Liver (tissue), 8 donors: ENCODE measurements at regions not wholly inside any gene's neighbourhood (a gene's known extent, or its start where the extent isn't known, plus 50 kb on each side); places are given as distances from the start of the nearest gene placed in this dataset.

Experiments
- DNase-seq: peaks from one replicate; pipeline ENCODE4 v3.0.0-alpha.2; 2017; ENCODE audit warnings: low spot score
- H3K27ac ChIP-seq, 2 donors: one replicate each; pipeline ENCODE4 v1.7.0; 2013; ENCODE audit warnings: inconsistent platforms in 2 of 2, low read length in 2 of 2, control low read depth in 1 of 2, low read depth in 1 of 2, mild to moderate bottlenecking in 1 of 2
- H3K27me3 ChIP-seq, 4 donors: one replicate each; pipeline versions ENCODE4 v1.6.1 to v1.7.0; 2013; ENCODE audit warnings: low read length in 3 of 4, inconsistent platforms in 1 of 4, mild to moderate bottlenecking in 1 of 4, moderate library complexity in 1 of 4; ENCODE audit not compliant: control insufficient read depth in 4 of 4, insufficient read depth in 4 of 4
- H3K36me3 ChIP-seq, 4 donors: one replicate each; pipeline versions ENCODE4 v1.6.1 to v1.7.0; 2013; ENCODE audit warnings: low read length in 3 of 4, mild to moderate bottlenecking in 3 of 4, low read depth in 1 of 4, moderate library complexity in 1 of 4; ENCODE audit not compliant: control insufficient read depth in 4 of 4, insufficient read depth in 3 of 4
- H3K4me1 ChIP-seq, 4 donors: one replicate each; pipeline versions ENCODE4 v1.6.1 to v1.7.0; 2013; ENCODE audit warnings: low read length in 3 of 4, mild to moderate bottlenecking in 3 of 4, moderate library complexity in 1 of 4; ENCODE audit not compliant: control insufficient read depth in 4 of 4, insufficient read depth in 4 of 4
- H3K4me3 ChIP-seq, 3 donors: one replicate each; pipeline versions ENCODE4 v1.6.1 to v1.7.0; 2013; ENCODE audit warnings: low read length in 3 of 3, control low read depth in 1 of 3, low read depth in 1 of 3, mild to moderate bottlenecking in 1 of 3
- H3K9ac ChIP-seq, 2 donors: one replicate each; pipeline ENCODE4 v1.7.0; 2013; ENCODE audit warnings: low read length in 2 of 2, mild to moderate bottlenecking in 2 of 2, moderate library complexity in 2 of 2, control low read depth in 1 of 2, low read depth in 1 of 2
- H3K9me3 ChIP-seq, 4 donors: one replicate each; pipeline versions ENCODE4 v1.6.1 to v1.7.0; 2013; ENCODE audit warnings: low read length in 3 of 4; ENCODE audit not compliant: control insufficient read depth in 4 of 4
- ATF3 ChIP-seq: IDR thresholded peaks from 2 replicates; pipeline ENCODE4 v1.6.1; 2016; ENCODE audit warnings: antibody characterized with exemption
- EGR1 ChIP-seq, 2 donors: IDR thresholded peaks; 2 replicates each; pipeline ENCODE4 v1.6.1; 2016 to 2018; ENCODE audit warnings: antibody characterized with exemption in 2 of 2, low read depth in 2 of 2
- FOXA1 ChIP-seq: IDR thresholded peaks from 2 replicates; pipeline ENCODE4 v1.6.1; 2016; ENCODE audit warnings: antibody characterized with exemption
- FOXA2 ChIP-seq: IDR thresholded peaks from 2 replicates; pipeline ENCODE4 v1.6.1; 2016; ENCODE audit warnings: antibody characterized with exemption
- GABPA ChIP-seq, 2 donors: IDR thresholded peaks in 1 of 2; conservative IDR thresholded peaks in 1 of 2; 2 replicates each; pipeline ENCODE4 v1.6.1; 2016; ENCODE audit warnings: antibody characterized with exemption in 2 of 2, mild to moderate bottlenecking in 1 of 2, moderate library complexity in 1 of 2
- HNF4A ChIP-seq, 2 donors: conservative IDR thresholded peaks; 2 replicates each; pipeline ENCODE4 v1.6.1; 2016; ENCODE audit warnings: antibody characterized with exemption in 2 of 2, mild to moderate bottlenecking in 2 of 2
- HNF4G ChIP-seq: IDR thresholded peaks from 2 replicates; pipeline ENCODE4 v1.6.1; 2016; ENCODE audit warnings: antibody characterized with exemption
- JUND ChIP-seq, 2 donors: IDR thresholded peaks; 2 replicates each; pipeline ENCODE4 v1.6.1; 2016; ENCODE audit warnings: antibody characterized with exemption in 2 of 2
- MAX ChIP-seq: IDR thresholded peaks from 2 replicates; pipeline ENCODE4 v1.6.1; 2016; ENCODE audit warnings: antibody characterized with exemption
- NR2F2 ChIP-seq: IDR thresholded peaks from 2 replicates; pipeline ENCODE4 v1.6.1; 2016; ENCODE audit warnings: antibody characterized with exemption
- RAD21 ChIP-seq, 2 donors: IDR thresholded peaks; 2 replicates each; pipeline ENCODE4 v1.6.1; 2016; ENCODE audit warnings: antibody characterized with exemption in 2 of 2, mild to moderate bottlenecking in 2 of 2
- REST ChIP-seq: IDR thresholded peaks from 2 replicates; pipeline ENCODE4 v1.6.1; 2016; ENCODE audit warnings: antibody characterized with exemption, mild to moderate bottlenecking
- RXRA ChIP-seq, 2 donors: IDR thresholded peaks; 2 replicates each; pipeline ENCODE4 v1.6.1; 2017 to 2018; ENCODE audit warnings: antibody characterized with exemption in 2 of 2, mild to moderate bottlenecking in 1 of 2
- SP1 ChIP-seq: IDR thresholded peaks from 2 replicates; pipeline ENCODE4 v1.6.1; 2018; ENCODE audit warnings: antibody characterized with exemption, mild to moderate bottlenecking
- TAF1 ChIP-seq: conservative IDR thresholded peaks from 2 replicates; pipeline ENCODE4 v1.6.1; 2016; ENCODE audit warnings: antibody characterized with exemption, mild to moderate bottlenecking
- YY1 ChIP-seq: IDR thresholded peaks from 2 replicates; pipeline ENCODE4 v1.6.1; 2016; ENCODE audit warnings: antibody characterized with exemption, mild to moderate bottlenecking
- WGBS: extraction: QIAGEN DNeasy Blood & Tissue Kit; methylation state at CpG from one replicate; pipeline ENCODE4 v1.1.7; 2013; 5-methylcytosine and 5-hydroxymethylcytosine counted together
- TF ChIP-seq, protein P1 (sequence below): fragments of 150-350 bp; IDR thresholded peaks from 2 replicates; pipeline ENCODE4 v1.5.1; 2017; ENCODE audit warnings: improper control_type of control experiment, low read depth, low read length; ENCODE audit not compliant: missing input control
- TF ChIP-seq, protein P2 (sequence below): IDR thresholded peaks from 2 replicates; pipeline ENCODE4 v1.6.1; 2016; ENCODE audit warnings: antibody characterized with exemption
- donor health status: healthy.
- donor health status: healthy.
- donor health status: healthy.
- donor health status: healthy.
- donor health status: healthy.

GRCh38 chr2:217636991-217637561 lies 365.7 kb downstream of the TNS1 start (continued):
- TF ChIP-seq, protein P1, sequence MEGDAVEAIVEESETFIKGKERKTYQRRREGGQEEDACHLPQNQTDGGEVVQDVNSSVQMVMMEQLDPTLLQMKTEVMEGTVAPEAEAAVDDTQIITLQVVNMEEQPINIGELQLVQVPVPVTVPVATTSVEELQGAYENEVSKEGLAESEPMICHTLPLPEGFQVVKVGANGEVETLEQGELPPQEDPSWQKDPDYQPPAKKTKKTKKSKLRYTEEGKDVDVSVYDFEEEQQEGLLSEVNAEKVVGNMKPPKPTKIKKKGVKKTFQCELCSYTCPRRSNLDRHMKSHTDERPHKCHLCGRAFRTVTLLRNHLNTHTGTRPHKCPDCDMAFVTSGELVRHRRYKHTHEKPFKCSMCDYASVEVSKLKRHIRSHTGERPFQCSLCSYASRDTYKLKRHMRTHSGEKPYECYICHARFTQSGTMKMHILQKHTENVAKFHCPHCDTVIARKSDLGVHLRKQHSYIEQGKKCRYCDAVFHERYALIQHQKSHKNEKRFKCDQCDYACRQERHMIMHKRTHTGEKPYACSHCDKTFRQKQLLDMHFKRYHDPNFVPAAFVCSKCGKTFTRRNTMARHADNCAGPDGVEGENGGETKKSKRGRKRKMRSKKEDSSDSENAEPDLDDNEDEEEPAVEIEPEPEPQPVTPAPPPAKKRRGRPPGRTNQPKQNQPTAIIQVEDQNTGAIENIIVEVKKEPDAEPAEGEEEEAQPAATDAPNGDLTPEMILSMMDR, result no peak
- TF ChIP-seq TAF1 (no peak), RXRA (IDR thresholded peaks at IDR 0.05) (no peak)

GRCh38 chr2:217636578-217636977 lies 366.2 kb downstream of the TNS1 start:
- no peak for DNase-seq
- Histone ChIP-seq H3K36me3 (no peaks in the 10 kb centered on the region), H3K9me3 (no peaks in the 10 kb centered on the region), H3K27ac (no peak overlapping the region), H3K27me3 (no peaks in the 10 kb centered on the region), H3K4me3 (no peak overlapping the region), H3K4me1 (no peaks in the 10 kb centered on the region), H3K9ac (no peak overlapping the region)
- no peak for TF ChIP-seq EGR1 (IDR thresholded peaks at IDR 0.05; ENCODE audit: low read depth in 2 of 2)
- TF ChIP-seq, protein P1, result no peak
- no peak for TF ChIP-seq TAF1
- TF ChIP-seq RXRA (IDR thresholded peaks at IDR 0.05), result no peak
- TF ChIP-seq REST, result no peak
- no peak for TF ChIP-seq HNF4G
- TF ChIP-seq RAD21 (IDR thresholded peaks at IDR 0.05), result no peak
- TF ChIP-seq YY1, result no peak
- no peak for TF ChIP-seq ATF3
- TF ChIP-seq MAX, result no peak
- no peak for TF ChIP-seq SP1
- no peak for TF ChIP-seq FOXA1
- no peak for TF ChIP-seq HNF4A (conservative IDR thresholded peaks at IDR 0.05)
- TF ChIP-seq, protein P2, sequence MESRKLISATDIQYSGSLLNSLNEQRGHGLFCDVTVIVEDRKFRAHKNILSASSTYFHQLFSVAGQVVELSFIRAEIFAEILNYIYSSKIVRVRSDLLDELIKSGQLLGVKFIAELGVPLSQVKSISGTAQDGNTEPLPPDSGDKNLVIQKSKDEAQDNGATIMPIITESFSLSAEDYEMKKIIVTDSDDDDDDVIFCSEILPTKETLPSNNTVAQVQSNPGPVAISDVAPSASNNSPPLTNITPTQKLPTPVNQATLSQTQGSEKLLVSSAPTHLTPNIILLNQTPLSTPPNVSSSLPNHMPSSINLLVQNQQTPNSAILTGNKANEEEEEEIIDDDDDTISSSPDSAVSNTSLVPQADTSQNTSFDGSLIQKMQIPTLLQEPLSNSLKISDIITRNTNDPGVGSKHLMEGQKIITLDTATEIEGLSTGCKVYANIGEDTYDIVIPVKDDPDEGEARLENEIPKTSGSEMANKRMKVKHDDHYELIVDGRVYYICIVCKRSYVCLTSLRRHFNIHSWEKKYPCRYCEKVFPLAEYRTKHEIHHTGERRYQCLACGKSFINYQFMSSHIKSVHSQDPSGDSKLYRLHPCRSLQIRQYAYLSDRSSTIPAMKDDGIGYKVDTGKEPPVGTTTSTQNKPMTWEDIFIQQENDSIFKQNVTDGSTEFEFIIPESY, result no peak
- no peak for TF ChIP-seq GABPA (IDR thresholded peaks at IDR 0.05 in 1 of 2, conservative IDR thresholded peaks at IDR 0.05 in 1 of 2)
- TF ChIP-seq FOXA2, result no peak
- no peak for TF ChIP-seq NR2F2
- no peak for TF ChIP-seq JUND (IDR thresholded peaks at IDR 0.05)
- WGBS, result 82% methylated on average over 5 of the region's 5 CpGs
